ENCODE measurements at regions not wholly inside any gene's neighbourhood (a gene's known extent, or its start where the extent isn't known, plus 50 kb on each side); places are given as distances from the start of the nearest gene placed in this dataset.

- BruUV-seq (replicated peaks) = no TSS peak
- H3K4me1 ChIP-seq (ENCODE audit: control insufficient read depth in 1 of 2, insufficient read depth in 2 of 2, low read length in 2 of 2) = no peaks in the 10 kb centered on the region
- RAD21 ChIA-PET (ENCODE audit: low non-redundant PET in 1 of 2, low total read pairs in 2 of 2, uncharacterized antibody in 2 of 2, unreplicated experiment in 2 of 2) = no interaction called here
- H3K9me2 ChIP-seq (ENCODE audit: insufficient read depth) = no peaks in the 10 kb centered on the region
- H3K27ac ChIP-seq (ENCODE audit: low read depth, low read length) = no peak overlapping the region
- TF ChIP-seq YY1 (IDR thresholded peaks at IDR 0.05; ENCODE audit: extremely low read depth, insufficient replicate concordance, low read depth, low read length) (no peak), CTCF (IDR thresholded peaks at IDR 0.05 in 2 of 3, conservative IDR thresholded peaks at IDR 0.05 in 1 of 3; ENCODE audit: borderline replicate concordance in 1 of 3, insufficient read depth in 1 of 3, low read depth in 2 of 3, low read length in 2 of 3) (no peak), POLR2A (IDR thresholded peaks at IDR 0.05; ENCODE audit: borderline replicate concordance, extremely low read depth, insufficient read depth, insufficient read length) (no peak), SIN3A (IDR thresholded peaks at IDR 0.05; ENCODE audit: low read depth) (no peak), POLR2AphosphoS5 (IDR thresholded peaks at IDR 0.05; ENCODE audit: low read depth, low read length) (no peak), CEBPB (IDR thresholded peaks at IDR 0.05; ENCODE audit: low read depth) (no peak), SRF (IDR thresholded peaks at IDR 0.05; ENCODE audit: low read depth) (no peak), EZH2phosphoT487 (IDR thresholded peaks at IDR 0.05; ENCODE audit: borderline replicate concordance) (no peak), REST (IDR thresholded peaks at IDR 0.05; ENCODE audit: low read depth) (no peak), TCF7L2 (IDR thresholded peaks at IDR 0.05; ENCODE audit: borderline replicate concordance, extremely low read depth, insufficient read depth, insufficient read length) (no peak)
- TF ChIP-seq, protein P1, sequence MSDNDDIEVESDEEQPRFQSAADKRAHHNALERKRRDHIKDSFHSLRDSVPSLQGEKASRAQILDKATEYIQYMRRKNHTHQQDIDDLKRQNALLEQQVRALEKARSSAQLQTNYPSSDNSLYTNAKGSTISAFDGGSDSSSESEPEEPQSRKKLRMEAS (IDR thresholded peaks at IDR 0.05) = no peak
- intact Hi-C loops (cut with micrococcal nuclease) = no loop called here
- no peak for ATAC-seq
- H3K9me3 ChIP-seq (ENCODE audit: control insufficient read depth in 1 of 2, insufficient read depth in 1 of 2, low read depth in 1 of 2, low read length in 2 of 2) = no peaks in the 10 kb centered on the region
- H3K4me3 ChIP-seq (replicated peaks in 1 of 2; ENCODE audit: low read depth in 1 of 2, low read length in 2 of 2) = no peak overlapping the region
- no peaks in the 10 kb centered on the region for H4K20me1 ChIP-seq (ENCODE audit: insufficient read depth)
- H3K79me2 ChIP-seq (ENCODE audit: insufficient read depth, low read length) = no peaks in the 10 kb centered on the region
- H3K27me3 ChIP-seq (ENCODE audit: insufficient read depth, low read length) = no peaks in the 10 kb centered on the region
- POLR2A ChIA-PET = no interaction called here
- no peak overlapping the region for H3K4me2 ChIP-seq (ENCODE audit: low read length)
- no peak overlapping the region for H3K9ac ChIP-seq (ENCODE audit: low read length)
- CTCF ChIA-PET = no interaction called here
- DNase-seq (ENCODE audit: low read depth, low spot score) = no peak
- no peaks in the 10 kb centered on the region for H3K36me3 ChIP-seq (ENCODE audit: control insufficient read depth in 1 of 2, insufficient read depth in 2 of 2, low read length in 2 of 2)
- H2AFZ ChIP-seq (ENCODE audit: low read depth, low read length, poor library complexity, severe bottlenecking) = no peak overlapping the region
Measured at GRCh38 chr5:67686746-67687145, 490.1 kb upstream of the CD180 start.
